ENCODE measurements at regions not wholly inside any gene's neighbourhood (a gene's known extent, or its start where the extent isn't known, plus 50 kb on each side); places are given as distances from the start of the nearest gene placed in this dataset.

- DNase-seq (ENCODE audit: low read depth), result no peak
- no peak overlapping the region for H3K4me3 ChIP-seq (ENCODE audit: low read length)
- no peak for TF ChIP-seq CTCF (conservative IDR thresholded peaks at IDR 0.05; ENCODE audit: low read depth, low read length)
Measured at GRCh38 chr2:48112911-48113680, 201.4 kb upstream of the FOXN2 start.

DNA sequence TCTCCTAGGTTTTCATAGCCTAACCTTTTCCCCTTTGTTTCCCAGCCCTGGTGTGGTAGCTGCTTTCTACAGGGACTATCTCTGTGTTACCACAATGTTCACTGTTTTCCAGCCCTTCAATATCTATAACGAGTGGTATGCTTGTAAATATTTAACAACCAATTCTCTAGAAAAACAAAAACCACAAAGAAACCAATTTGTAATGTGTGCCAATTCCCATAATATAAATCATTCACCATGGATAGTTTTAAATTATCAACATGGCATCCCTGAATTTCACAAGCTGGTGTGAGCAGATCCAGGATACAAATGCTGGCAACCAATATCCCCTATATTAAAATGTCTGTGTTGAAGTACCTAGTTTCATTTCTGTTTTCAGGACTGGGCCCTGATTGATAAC is 200.7 kb upstream of the FOXN2 start:
- no peak for DNase-seq (ENCODE audit: low read depth)
- no peak for TF ChIP-seq CTCF (conservative IDR thresholded peaks at IDR 0.05; ENCODE audit: low read depth, low read length)
- no peak overlapping the region for H3K4me3 ChIP-seq (ENCODE audit: low read length)

DNA sequence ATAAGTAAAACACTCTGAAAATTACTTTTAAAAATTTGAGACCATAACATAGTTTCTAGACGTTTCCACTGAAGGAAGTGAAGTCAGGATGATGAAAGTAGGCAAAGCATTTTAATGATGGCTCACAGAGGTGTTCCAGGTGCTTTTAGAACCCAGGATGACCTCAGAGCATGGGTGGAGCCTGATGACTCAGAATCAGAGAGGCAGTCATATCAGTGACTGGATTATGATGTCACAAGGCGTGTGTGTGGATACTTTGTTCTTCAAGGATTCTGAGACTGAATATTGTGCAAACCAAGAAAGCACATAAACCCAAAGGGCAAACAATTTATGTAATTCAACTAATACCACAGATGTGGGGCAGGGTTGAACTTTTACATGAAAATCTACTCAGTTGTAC is 200.2 kb upstream of the FOXN2 start:
- DNase-seq (ENCODE audit: low read depth), result peak; percentile 74
- no peak overlapping the region for H3K4me3 ChIP-seq (ENCODE audit: low read length)
- TF ChIP-seq CTCF (conservative IDR thresholded peaks at IDR 0.05; ENCODE audit: low read depth, low read length), result no peak

DNA sequence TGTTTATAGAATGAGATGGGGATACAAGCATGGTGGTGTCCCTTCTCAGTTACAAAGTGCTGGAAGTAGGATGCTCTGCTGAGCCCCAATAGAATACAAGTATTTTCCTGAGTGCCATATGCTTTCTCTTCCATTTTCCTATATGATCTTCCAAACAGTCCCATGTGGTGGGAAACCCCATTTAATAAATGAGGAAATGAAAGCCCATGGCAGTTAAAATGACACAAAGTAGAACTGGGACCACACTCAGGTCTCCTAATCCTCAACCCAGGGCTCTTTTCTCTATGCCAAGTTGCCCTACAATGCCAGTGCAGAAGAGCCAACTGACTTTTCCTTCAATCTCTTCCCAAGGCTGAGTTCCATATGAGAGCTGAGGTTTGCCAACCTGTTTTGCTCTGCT is 198.0 kb upstream of the FOXN2 start:
- no peak overlapping the region for H3K4me3 ChIP-seq (ENCODE audit: low read length)
- DNase-seq (ENCODE audit: low read depth), result no peak
- TF ChIP-seq CTCF (conservative IDR thresholded peaks at IDR 0.05; ENCODE audit: low read depth, low read length), result no peak

GRCh38 chr2:48118895-48119294 is 195.6 kb upstream of the FOXN2 start:
- DNase-seq (ENCODE audit: low read depth), result no peak
- TF ChIP-seq CTCF (conservative IDR thresholded peaks at IDR 0.05; ENCODE audit: low read depth, low read length), result no peak
- H3K4me3 ChIP-seq (ENCODE audit: low read length), result no peak overlapping the region

GRCh38 chr2:48120112-48120511 is 194.4 kb upstream of the FOXN2 start:
- no peak for TF ChIP-seq CTCF (conservative IDR thresholded peaks at IDR 0.05; ENCODE audit: low read depth, low read length)
- H3K4me3 ChIP-seq (ENCODE audit: low read length), result no peak overlapping the region
- DNase-seq (ENCODE audit: low read depth), result no peak

- no peak for TF ChIP-seq CTCF (conservative IDR thresholded peaks at IDR 0.05; ENCODE audit: low read depth, low read length)
- H3K4me3 ChIP-seq (ENCODE audit: low read length), result no peak overlapping the region
- no peak for DNase-seq (ENCODE audit: low read depth)
Measured at GRCh38 chr2:48120759-48121242, 193.7 kb upstream of the FOXN2 start.

Measured in retinal pigment epithelial cell (primary cell).